K562 (cell line): ENCODE measurements at regions not wholly inside any gene's neighbourhood (a gene's known extent, or its start where the extent isn't known, plus 50 kb on each side); places are given as distances from the start of the nearest gene placed in this dataset.

ENCODE experiments used
- ARID1B ChIP-seq: fragments of 450-650 bp; IDR thresholded peaks from 2 replicates; pipeline ENCODE4 v1.6.1; 2016; ENCODE audit warnings: antibody characterized with exemption, mild to moderate bottlenecking, inconsistent platforms
- BCOR ChIP-seq: fragments of 450-650 bp; IDR thresholded peaks from 2 replicates; pipeline ENCODE4 v1.6.1; 2016
- CGGBP1 ChIP-seq: fragments of 250-450 bp; sonication (Bioruptor Pico); IDR thresholded peaks from 2 replicates; pipeline ENCODE4 v1.9.0; 2021; ENCODE audit warnings: mild to moderate bottlenecking
- CHD2 ChIP-seq: IDR thresholded peaks from 2 replicates; pipeline ENCODE4 v1.6.1; 2011; ENCODE audit warnings: low read depth, low read length
- GTF3C2 ChIP-seq: IDR thresholded peaks from 3 replicates; pipeline ENCODE4 v1.6.1; 2011; ENCODE audit warnings: borderline replicate concordance, mild to moderate bottlenecking, moderate library complexity; ENCODE audit not compliant: insufficient read length; ENCODE audit errors: extremely low read depth
- NBN ChIP-seq: fragments of 450-650 bp; IDR thresholded peaks from 2 replicates; pipeline ENCODE4 v1.6.1; 2016; ENCODE audit warnings: low read depth, mild to moderate bottlenecking
- ZEB2 ChIP-seq: fragments of 450-650 bp; IDR thresholded peaks from 2 replicates; pipeline ENCODE4 v1.6.1; 2016
- ZNF133 ChIP-seq: fragments of 250-450 bp; sonication (Bioruptor Pico); IDR thresholded peaks from 2 replicates; pipeline ENCODE4 v1.4.0; 2020; ENCODE audit warnings: mild to moderate bottlenecking
- ZNF347 ChIP-seq: fragments of 450-650 bp; formaldehyde crosslinking; IDR thresholded peaks from 2 replicates; pipeline ENCODE4 v1.4.0; 2020; ENCODE audit warnings: low read depth, mild to moderate bottlenecking, moderate library complexity
- ZNF449 ChIP-seq: fragments of 250-450 bp; sonication (Bioruptor Pico); IDR thresholded peaks from 2 replicates; pipeline ENCODE4 v1.8.0; 2022; ENCODE audit warnings: moderate library complexity, mild to moderate bottlenecking, inconsistent platforms
- TF ChIP-seq, protein P1 (sequence below): sonication (generic); formaldehyde crosslinking; IDR thresholded peaks from 2 replicates; pipeline ENCODE4 v1.8.0; 2023; ENCODE audit warnings: mild to moderate bottlenecking, missing genetic modification reagents

GRCh38 chr10:83119346-83119745 is 1020.0 kb upstream of the GHITM start (continued):
- no peak for TF ChIP-seq GTF3C2
- TF ChIP-seq BCOR = no peak
- no peak for TF ChIP-seq ZNF347
- no peak for TF ChIP-seq ARID1B
- TF ChIP-seq ZEB2 = no peak
- no peak for TF ChIP-seq ZNF449 (CRISPR knock-in tag)
- TF ChIP-seq ZNF133 (CRISPR knock-in tag) = no peak
- TF ChIP-seq, protein P1, sequence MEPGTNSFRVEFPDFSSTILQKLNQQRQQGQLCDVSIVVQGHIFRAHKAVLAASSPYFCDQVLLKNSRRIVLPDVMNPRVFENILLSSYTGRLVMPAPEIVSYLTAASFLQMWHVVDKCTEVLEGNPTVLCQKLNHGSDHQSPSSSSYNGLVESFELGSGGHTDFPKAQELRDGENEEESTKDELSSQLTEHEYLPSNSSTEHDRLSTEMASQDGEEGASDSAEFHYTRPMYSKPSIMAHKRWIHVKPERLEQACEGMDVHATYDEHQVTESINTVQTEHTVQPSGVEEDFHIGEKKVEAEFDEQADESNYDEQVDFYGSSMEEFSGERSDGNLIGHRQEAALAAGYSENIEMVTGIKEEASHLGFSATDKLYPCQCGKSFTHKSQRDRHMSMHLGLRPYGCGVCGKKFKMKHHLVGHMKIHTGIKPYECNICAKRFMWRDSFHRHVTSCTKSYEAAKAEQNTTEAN (CRISPR knock-in tag) = no peak
- TF ChIP-seq CHD2 = no peak
- TF ChIP-seq CGGBP1 (CRISPR knock-in tag) = no peak
- no peak for TF ChIP-seq NBN
- TF ChIP-seq, all 486 proteins: peak for 0
